GM12872 (cell line): ENCODE measurements at regions not wholly inside any gene's neighbourhood (a gene's known extent, or its start where the extent isn't known, plus 50 kb on each side); places are given as distances from the start of the nearest gene placed in this dataset.

Experiments used
- TF ChIP-seq, protein P1 (sequence below): IDR thresholded peaks from 3 replicates; pipeline ENCODE4 v1.5.1; 2011; ENCODE audit warnings: low read depth, mild to moderate bottlenecking, low read length, moderate library complexity; ENCODE audit not compliant: insufficient read depth

DNA sequence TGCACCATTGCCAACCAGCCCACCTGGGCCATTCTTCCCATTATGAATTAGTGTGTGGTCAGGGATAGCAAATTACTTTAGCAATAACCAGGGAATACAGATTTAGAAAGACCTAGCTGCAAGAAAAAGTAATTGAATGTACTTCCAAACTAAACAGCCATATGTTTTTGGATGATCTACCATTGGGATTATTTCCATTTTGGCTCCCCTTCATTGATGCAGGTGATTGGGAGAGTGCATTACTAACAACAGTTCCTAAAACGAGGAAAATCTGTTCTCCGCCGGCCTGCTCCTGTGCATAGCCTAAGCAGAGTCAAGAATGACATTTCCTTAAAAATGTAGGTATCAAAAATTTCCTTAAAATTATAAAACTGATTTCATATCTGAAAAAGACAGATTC lies 58.5 kb downstream of the MAIP1 start:
- TF ChIP-seq, protein P1, sequence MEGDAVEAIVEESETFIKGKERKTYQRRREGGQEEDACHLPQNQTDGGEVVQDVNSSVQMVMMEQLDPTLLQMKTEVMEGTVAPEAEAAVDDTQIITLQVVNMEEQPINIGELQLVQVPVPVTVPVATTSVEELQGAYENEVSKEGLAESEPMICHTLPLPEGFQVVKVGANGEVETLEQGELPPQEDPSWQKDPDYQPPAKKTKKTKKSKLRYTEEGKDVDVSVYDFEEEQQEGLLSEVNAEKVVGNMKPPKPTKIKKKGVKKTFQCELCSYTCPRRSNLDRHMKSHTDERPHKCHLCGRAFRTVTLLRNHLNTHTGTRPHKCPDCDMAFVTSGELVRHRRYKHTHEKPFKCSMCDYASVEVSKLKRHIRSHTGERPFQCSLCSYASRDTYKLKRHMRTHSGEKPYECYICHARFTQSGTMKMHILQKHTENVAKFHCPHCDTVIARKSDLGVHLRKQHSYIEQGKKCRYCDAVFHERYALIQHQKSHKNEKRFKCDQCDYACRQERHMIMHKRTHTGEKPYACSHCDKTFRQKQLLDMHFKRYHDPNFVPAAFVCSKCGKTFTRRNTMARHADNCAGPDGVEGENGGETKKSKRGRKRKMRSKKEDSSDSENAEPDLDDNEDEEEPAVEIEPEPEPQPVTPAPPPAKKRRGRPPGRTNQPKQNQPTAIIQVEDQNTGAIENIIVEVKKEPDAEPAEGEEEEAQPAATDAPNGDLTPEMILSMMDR, result no peak

DNA sequence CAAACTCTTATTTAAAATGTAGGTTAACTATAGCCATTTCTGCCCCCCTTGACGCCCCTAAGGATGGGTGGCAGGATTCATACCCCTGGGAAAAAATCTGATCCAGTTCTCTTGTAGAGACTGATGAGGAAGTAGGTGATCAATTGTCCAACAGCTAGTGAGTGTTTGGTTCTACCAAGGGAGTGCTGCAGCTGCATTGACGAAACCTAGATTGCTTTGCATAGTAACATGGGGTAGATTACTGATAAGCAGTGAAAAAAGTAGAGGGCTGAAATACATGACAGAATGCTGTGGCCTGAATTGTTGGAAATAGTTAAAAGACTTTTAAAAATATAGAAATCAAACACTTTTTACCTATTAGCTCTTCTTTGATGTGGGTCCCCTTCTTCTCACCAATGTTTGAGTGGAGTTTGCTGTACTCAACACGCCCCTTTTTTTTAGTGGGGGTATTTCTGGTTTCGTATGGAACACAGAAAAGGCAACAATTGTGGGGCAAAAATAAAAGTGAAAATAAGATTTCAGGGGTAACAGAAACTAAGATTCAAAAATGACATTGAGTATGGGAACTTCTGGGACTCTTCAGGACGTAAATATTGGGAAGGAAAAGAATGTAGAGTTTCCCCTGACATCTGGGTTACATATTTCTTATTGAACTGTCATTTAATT lies 66.2 kb downstream of the MAIP1 start:
- TF ChIP-seq, protein P1, result no peak

DNA sequence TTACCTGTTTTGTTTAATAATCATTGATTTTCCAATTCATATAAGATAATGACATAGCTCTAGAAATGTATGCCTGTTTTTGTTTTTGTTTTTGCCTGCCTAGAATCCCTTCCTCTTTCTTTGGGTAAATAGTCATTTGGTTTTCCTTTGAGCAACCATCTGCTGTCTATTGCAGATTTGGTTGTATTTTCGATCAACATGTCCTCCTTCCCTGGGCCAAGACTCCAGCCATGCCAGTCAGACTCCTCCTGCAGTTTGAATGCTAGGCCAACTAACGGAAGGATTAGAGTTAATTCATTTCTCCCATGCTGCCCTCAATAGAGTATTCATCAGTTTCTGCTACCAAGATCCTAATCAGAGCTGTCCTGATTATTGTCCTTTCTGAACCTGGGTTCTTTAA lies 67.1 kb downstream of the MAIP1 start:
- TF ChIP-seq, protein P1, result no peak

DNA sequence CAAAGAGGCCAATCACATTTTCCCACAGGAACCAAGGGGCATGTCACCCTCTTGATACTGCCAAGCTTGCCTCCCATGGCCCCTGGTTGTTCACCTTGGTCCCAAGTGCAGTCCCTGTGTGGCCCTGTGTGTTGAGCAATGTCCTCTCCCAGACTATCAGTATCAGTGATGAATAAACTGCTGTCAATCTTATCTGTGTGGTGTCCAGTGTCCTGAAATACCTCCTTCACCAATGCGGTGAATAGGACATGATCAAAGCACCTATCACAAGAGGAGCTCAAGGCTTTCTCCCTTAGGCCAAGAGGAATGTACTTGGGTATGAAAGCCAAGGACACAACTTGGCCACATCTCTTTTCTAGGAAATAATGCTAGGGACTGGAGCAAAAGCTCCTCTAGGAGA lies 68.2 kb downstream of the MAIP1 start:
- TF ChIP-seq, protein P1, result no peak

DNA sequence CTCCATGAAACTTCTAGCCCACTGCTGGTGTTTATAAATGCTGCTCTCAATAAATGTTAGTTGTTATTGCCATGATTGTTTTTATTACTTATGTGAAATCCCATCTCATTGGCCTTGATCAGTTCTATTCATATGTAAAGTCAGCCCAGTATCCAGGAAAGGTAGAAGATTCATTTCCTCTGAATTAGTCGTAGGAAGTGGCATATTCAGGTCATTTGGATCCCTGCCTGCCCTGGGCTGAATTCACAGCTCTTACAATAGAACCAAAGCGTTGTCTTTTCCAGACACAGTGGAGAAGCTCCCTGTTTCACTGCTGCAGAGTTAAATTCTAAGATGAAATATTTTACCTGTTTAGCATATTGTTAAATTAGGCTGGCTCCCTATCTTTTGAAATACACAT lies 70.3 kb downstream of the MAIP1 start:
- TF ChIP-seq, protein P1, result no peak

DNA sequence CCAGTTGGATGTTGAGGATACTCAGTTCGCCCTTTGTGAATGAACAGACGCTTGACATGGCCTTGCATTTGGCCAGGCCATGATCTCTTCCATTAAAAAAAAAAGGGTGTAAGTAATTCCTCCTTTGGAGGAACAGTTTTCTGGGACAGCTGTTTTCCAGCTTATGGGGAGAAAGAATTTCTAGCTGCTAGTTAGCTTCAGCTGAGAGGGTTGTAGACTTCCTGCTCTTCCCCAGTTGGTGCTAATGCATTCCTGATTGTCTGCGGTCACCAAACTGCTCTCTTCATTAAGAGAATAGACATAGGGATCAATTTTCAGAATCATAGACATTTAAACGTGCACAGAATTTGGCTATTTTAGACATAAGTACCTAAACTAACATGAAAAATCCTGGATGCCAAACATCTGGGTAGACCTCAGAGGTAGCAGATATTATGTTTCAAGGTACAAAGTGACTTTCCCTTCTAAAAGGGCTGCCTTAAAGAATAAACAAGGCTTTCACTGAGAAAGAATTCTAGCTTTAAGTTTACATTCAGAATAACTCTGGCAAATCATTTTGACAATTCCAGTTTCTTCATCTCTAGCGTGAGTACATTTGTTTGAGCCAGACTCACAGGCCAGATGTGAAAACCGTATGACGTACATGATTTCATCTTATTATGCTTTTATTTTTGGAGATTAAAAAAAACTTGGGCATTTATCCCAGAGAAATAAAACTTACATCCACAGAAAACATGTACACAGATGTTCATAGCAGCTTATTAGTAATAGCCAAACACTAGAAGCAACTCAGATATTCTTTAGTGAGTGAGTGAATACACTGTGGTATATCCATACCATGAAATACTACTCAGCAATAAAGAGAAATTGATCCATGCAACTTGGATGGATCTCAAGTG lies 71.2 kb downstream of the MAIP1 start:
- TF ChIP-seq, protein P1, result no peak

DNA sequence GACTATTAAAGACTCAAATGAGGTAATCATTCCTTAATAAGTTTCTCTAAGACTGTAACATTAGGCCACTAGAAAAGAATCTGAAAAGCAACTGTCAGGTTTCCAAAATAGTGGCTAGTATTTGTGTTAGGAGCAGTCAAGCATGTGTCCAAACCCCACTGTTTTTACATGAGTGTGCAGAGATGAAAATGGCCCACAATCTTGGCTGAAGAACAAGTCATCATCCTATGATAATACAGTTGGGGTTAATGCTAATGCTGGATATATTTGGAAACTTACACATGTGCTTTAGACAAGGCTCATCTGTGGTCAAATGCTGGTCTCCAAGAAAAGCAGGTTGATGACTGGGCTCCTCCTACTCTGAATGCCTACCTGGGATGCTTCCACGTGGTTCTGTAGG lies 73.6 kb downstream of the MAIP1 start:
- TF ChIP-seq, protein P1, result no peak
